WI38 (cell line): ENCODE measurements at regions not wholly inside any gene's neighbourhood (a gene's known extent, or its start where the extent isn't known, plus 50 kb on each side); places are given as distances from the start of the nearest gene placed in this dataset.

ENCODE experiments used
- H3K4me3 ChIP-seq: 2 replicates; pipeline ENCODE4 v1.5.1; 2011; ENCODE audit warnings: low read depth, mild to moderate bottlenecking, control low read depth, low read length
- CTCF ChIP-seq: IDR thresholded peaks from 2 replicates; pipeline ENCODE4 v1.5.1; 2012; ENCODE audit warnings: low read depth, mild to moderate bottlenecking, control low read depth, low read length

DNA sequence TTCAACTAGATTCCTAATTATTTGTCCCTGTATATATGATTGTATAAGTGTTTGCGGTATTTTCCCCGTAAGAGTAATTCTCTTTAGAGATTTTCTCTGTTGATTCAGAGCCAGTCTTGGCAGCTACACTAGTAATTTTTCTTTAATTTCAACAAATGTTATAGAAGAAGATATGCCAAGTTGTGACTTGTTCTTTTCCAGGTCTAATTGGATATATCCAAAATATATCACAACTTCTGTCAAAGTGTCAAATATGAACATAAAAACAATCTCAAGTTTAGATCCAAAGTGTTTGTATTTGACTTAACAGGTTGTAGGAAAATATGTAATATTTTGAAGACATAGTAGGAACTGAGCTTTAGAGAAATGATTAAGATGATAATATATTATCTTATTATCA lies 733.9 kb upstream of the SLITRK5 start:
- no peak for TF ChIP-seq CTCF
- no peak overlapping the region for H3K4me3 ChIP-seq

DNA sequence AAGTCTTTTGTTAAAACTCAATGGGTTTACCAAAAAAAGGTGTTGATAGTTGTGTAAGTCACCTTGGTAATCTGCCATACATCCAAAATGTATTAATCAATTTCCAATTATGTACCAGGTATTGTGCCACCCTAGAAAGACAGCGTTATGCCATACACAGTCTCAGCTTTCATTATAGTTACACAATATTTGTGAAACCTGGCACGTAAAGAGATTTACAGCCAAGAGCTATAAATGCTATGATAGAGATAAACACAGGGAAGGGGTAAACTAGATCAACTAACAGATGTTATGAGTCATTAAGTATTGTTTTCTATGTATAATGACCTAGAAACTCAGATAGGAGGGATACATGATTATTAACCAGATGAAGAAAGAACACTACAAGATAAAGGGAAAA lies 725.6 kb upstream of the SLITRK5 start:
- no peak for TF ChIP-seq CTCF
- no peak overlapping the region for H3K4me3 ChIP-seq

DNA sequence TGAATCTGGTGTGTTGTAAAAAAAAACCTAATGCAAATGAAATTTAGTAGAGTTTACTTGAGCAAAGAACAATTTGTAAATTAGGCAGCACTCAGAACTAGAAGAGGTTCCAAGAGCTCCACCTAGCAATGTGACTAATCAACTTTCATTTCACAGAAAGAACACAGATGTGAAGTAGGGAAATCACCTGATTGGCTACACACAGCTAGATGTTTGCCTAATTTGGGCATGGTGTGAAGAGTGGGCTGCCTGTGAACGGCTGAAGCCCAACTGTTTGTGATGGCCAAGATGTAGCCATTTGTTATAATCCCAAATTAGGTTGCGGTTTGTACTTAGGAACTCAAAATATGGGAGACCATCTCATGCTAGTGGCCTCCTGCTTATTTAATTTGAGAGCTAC lies 724.4 kb upstream of the SLITRK5 start:
- TF ChIP-seq CTCF = no peak
- no peak overlapping the region for H3K4me3 ChIP-seq

- TF ChIP-seq CTCF = no peak
- H3K4me3 ChIP-seq = no peak overlapping the region
Measured at GRCh38 chr13:86954341-86954740, 716.8 kb upstream of the SLITRK5 start.

DNA sequence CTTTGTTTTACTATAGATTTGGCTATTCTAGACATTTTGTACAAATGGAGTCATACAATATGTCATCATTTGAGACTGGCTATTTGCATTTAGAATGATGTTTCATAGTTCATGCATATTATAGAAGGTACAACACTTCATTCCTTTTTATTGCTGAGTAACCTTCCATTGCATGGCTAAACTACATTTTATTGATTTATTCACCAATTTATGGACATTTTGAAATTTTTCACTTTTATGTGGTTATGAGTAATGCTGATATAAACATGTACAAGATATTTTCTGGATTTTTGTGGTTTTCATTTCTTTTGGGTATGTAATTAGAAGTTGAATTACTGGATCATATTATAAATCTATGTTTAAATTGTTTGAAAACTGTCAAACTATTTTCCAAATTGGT lies 710.3 kb upstream of the SLITRK5 start:
- TF ChIP-seq CTCF = no peak
- no peak overlapping the region for H3K4me3 ChIP-seq

GRCh38 chr13:86974251-86974994 lies 696.7 kb upstream of the SLITRK5 start:
- H3K4me3 ChIP-seq = no peak overlapping the region
- TF ChIP-seq CTCF = no peak

DNA sequence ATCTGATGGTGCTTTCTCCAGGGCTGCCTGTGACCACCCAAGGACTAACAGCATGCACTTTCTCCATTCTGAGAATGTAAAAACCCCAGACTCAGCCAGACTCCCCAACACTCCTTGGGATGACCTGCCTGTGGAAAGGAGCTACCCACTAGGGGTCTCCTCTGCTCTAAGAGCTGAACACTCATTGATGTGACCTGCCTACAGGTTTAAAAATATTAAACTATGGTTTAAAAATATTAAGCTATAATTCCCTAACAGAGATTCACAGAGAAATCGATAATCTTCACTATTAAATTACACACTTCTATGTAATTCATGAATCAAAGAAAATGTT lies 696.2 kb upstream of the SLITRK5 start:
- peak; percentile 16; the same call in 1 of the 2 replicates for TF ChIP-seq CTCF
- no peak overlapping the region for H3K4me3 ChIP-seq
